ENCODE measurements at regions not wholly inside any gene's neighbourhood (a gene's known extent, or its start where the extent isn't known, plus 50 kb on each side); places are given as distances from the start of the nearest gene placed in this dataset.

DNA sequence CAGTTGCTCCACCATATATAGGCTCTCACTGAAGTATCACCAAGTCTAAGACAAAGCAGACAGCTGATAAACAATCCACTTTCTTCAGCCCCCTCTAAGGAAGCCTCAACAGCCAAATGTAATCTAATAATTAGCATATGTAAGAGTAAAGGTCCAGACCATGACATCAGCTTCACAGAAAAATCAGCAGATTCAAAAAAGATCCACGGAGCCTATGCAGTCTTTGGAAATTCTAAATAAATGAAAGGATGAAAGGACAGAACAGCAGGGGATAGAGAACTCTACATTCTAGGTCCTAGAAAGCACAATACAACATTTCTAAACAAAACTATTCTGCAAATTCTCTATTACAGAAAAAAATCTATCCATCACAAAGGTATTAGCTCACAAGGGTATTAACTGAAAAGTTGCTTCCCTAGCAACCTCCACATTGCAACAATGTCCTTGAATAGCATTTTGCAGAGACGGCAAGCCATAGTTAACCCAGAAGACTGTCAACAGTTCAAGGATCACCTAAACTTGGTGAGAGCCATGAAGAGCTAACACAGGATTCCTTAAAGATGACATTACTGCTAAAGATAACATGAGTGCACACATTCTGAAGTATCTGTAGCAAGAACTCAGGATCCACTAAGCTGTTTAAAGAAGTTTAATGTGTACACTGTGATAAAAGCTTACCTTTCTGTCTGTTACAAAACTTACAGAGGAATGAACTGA is 74.3 kb downstream of the SIPA1L2 start:
- DNase-seq (ENCODE audit: low read depth), result no peak

DNA sequence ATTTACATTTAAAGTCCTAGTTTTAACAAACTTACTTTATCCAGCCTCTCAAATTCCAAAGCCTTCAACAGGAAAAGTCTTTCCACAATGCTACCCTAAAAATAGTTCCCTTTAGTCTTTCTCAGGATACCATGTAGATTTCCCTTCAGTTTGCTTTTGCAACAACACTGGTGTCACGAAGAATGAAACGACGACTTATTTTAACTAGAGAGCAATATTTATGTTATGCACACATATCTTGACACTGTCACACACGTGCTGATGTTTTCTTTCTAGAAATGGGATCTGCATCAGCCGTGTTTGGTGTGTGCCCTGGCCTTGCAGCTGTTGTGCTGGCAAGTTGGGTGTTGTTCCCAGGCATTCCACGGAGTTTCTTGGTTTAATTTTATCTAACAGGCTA is 75.5 kb downstream of the SIPA1L2 start:
- no peak for DNase-seq (ENCODE audit: low read depth)

DNA sequence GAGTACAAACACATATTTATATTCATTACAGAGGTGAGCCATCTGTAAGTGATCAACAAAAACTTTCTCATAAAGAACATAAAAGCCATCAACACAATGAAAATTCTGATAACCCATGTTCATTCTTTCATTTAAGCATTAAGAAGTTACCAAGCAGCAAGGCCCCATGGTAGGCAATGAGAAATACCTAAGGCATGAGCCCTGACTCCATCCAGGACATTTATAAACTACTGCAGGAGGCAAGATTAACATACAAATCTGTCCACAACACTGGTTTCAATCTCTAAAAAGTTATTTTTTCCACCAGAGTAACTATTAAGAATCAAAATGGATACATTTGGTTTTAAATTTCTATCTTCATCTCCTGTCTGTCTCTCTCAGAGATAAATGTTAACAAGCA is 76.1 kb downstream of the SIPA1L2 start:
- no peak for DNase-seq (ENCODE audit: low read depth)

DNA sequence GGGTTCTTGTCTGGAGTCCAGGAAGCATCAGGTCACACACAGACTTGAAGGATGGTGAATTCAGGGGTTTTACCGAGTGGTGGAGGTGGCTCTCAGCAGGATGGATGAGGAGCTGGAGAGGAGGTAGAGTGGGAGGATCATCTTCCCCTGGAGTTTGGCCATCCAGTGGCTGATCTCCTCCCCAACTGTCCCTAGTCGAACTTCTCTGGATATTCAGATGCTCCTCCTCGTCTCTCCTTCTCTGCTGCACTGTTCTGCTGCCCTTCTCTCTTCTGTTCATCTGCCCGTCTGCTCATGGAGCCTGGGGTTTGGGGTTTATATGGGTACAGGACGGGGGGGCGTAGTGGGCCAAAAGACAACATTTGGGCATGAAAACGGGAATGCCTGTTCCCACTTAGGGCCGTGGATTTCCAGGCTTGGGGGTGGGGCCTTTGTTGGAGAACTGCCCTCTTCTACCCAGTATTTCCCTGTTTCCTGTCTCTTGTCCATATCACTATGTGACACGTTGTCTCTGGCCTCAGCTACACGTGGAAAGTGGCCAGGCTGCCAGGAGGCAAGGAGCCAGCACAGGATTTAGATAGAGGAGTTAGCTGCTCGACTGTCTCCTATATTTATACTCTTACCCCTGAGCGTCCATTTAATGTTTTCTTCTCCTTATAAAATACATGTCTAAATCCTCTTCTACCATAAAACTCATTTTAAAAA is 76.7 kb downstream of the SIPA1L2 start:
- DNase-seq (ENCODE audit: low read depth), result no peak

- DNase-seq (ENCODE audit: low read depth), result no peak
Observed at GRCh38 chr1:232551386-232551785, 78.5 kb downstream of the SIPA1L2 start.

DNA sequence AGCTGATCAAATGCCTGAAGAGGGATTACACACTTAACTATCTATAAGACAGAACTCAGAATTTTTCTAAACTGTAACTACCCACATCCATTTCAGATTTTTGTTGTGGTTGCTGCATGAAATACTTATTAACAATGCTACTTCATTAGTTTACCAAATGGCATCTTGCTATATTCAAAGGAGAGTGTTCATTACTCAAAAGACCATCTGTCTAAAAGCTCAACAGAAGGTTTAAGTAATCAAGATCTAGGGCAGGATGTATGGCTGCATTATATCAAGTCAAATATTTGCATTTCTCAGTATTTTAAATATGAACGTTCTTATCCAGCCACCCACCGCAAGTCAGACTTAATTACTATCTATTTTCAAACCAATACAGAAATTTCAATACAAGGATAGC is 79.9 kb downstream of the SIPA1L2 start:
- no peak for DNase-seq (ENCODE audit: low read depth)

GRCh38 chr1:232548691-232549090 is 81.2 kb downstream of the SIPA1L2 start:
- no peak for DNase-seq (ENCODE audit: low read depth)

GRCh38 chr1:232547938-232548484 is 81.9 kb downstream of the SIPA1L2 start:
- DNase-seq (ENCODE audit: low read depth), result no peak

DNA sequence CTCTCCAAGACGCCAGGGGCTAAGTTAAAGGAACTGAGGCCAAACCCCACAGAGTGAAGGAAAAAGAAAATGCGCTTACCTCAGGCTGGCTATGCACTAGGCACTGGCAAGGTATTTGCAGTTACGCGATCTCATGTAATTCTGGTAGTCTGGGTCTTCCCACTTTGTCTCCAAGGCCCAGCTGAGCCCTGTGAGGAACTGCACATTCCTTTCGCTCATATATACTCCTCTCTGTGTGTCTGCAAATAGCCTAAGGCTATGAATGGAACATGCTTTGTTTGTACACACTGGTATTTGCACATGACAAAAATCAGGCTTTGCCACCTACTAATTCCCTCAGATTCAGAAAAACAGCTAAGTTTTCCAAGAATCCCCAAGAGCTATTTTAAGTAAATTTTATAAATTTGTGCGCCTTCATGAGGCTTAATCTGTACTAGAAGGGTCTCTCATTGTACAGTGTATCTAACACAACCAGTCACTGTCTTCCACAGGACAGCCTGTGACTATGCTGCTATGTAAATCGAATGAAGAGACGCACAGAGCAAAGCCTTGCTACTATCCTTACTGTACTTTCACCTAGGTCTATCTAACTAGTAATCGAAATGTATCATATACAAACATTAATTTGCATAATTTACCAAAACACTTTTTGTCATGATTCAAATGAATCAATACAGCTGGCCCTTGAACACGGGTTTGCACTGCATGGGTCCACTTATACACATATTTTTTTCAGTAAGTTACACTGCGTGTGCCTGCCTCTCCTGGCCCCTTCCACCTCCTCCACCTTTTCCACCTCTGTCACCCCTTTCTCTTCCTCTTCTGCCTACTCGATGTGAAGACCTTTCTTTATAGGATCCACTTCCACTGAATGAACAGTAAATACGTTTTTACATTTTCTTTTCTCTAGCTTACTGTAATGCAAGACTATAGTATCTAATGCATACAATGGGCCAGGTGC is 87.0 kb downstream of the SIPA1L2 start:
- no peak for DNase-seq (ENCODE audit: low read depth)

GRCh38 chr1:232538943-232539302 is 91.0 kb downstream of the SIPA1L2 start:
- DNase-seq (ENCODE audit: low read depth), result no peak

- DNase-seq (ENCODE audit: low read depth), result no peak
Observed at GRCh38 chr1:232538224-232538942, 91.5 kb downstream of the SIPA1L2 start.

GRCh38 chr1:232534552-232535517 is 95.1 kb downstream of the SIPA1L2 start:
- DNase-seq (ENCODE audit: low read depth), result no peak

GRCh38 chr1:232533328-232533727 is 96.6 kb downstream of the SIPA1L2 start:
- DNase-seq (ENCODE audit: low read depth), result no peak

DNA sequence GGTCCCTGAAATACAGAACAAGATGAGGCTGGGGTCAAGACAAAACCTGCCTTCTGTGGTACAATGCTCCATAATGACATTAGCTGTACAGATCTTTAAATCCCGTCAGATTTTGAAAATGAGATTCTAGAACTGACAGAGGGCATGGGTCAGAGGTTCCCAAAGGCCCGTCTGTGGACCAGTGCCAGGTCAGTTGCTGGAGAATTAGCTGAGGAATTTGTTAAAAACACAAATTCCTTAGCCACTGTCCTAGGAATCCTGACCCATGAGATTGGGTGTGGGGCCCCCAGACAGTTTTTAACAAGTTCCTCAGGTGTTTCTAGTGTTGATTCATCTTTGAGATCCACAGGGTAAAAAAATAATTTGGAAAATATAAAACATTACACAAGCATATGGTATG is 97.0 kb downstream of the SIPA1L2 start:
- DNase-seq (ENCODE audit: low read depth), result no peak

DNA sequence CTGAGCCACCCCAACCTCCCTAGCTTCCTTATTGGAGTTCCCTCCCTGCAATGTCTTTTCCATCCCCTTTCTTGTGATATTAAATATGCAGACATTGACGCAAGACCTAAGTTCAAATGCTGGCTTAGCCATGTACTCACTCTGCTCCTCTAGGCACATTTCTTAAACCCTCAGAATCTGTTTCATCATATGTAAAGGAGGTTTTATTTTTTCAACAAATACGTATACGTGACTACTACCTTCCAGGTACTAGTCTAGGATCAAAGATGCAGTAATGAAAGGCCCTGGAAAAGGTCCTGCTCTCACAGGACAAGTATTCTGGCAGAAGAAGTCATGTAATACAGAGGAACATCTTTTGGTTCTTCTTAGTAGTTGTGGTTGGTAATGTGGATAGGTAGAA is 98.6 kb downstream of the SIPA1L2 start:
- no peak for DNase-seq (ENCODE audit: low read depth)

DNA sequence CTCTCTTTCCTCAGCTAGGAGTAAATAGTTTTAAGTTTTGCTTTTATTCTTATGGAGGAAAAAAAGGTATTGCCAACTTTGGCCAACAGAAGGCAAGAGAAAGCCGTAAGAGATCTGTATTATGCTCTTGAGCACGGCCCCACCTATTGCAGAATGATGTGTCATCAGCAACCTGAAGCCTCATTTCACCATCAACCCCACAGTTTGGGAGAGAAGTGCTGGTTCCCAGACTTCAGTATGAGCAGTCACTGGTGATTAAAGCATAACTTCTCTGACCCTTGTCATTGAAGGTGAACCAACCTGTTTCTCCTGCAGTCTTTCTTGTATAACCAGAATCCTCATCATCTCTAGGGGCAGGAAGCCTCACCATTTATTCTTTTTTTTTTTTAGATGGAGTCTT is 100.2 kb downstream of the SIPA1L2 start:
- no peak for DNase-seq (ENCODE audit: low read depth)

DNA sequence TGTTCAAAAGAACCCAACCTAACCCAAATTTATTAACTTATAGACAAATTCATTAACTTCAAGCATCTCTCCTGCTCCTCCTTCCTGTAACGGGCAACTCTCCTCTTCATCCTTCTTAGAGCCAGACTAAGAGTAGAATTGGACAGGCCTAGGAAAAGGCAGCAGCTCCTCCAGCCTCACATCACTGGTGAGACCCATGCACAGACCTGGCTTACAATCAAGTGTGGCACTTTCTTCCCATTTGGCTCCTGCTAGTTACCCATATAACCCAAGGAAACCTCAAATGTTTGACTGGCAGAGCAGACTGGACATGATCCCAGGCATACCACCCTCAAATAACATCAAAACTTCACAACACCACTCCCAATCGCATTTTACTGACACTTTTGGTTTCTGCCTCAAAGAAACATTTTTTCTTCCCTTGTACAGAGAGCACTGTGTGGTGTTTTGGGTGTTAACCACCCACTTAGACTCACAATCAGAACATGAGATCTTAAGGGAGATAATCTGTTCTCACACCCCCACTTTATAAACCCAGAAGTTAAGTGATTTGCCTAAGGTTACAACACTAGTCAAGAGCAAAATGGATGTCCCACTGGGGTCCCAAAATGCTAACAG is 101.4 kb downstream of the SIPA1L2 start:
- no peak for DNase-seq (ENCODE audit: low read depth)

- DNase-seq (ENCODE audit: low read depth), result no peak
Observed at GRCh38 chr1:232524056-232524455, 105.9 kb downstream of the SIPA1L2 start.

GRCh38 chr1:232522189-232522588 is 107.7 kb downstream of the SIPA1L2 start:
- DNase-seq (ENCODE audit: low read depth), result no peak

DNA sequence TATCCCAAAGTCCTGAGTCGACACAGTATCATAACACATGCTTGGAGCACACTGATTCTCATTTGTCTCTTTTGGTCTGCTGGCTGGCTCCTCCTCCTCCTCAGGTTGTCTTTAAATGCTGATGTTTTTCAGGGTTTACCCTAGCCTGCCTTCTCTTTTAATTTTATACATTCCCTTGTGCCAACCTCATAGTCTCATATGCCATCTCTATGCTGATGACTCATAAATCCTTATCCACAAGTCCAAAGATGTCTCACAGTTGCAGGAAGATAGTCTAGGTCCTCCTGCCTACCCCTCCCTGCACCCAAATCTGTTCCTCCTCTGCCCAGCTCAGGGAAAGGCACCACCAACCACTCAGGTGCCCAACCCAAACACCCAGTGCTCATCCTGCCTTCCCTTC is 108.3 kb downstream of the SIPA1L2 start:
- DNase-seq (ENCODE audit: low read depth), result no peak

Data from GM04503 (cell line).